SK-N-SH (cell line): ENCODE measurements at regions not wholly inside any gene's neighbourhood (a gene's known extent, or its start where the extent isn't known, plus 50 kb on each side); places are given as distances from the start of the nearest gene placed in this dataset.

ENCODE experiments used
- CTCF ChIA-PET: fragments of 300-600, 350-600 bp; formaldehyde crosslinking; extraction: SDS; loops from one replicate; lab custom pipeline; 2021; lab: Yijun Ruan, JAX
- POLR2A ChIA-PET: fragments of 350-600 bp; sonication (Branson Sonifier 250); formaldehyde crosslinking; extraction: SDS; loops from one replicate; lab custom pipeline; 2020; ENCODE audit warnings: antibody characterized with exemption, inconsistent platforms; lab: Yijun Ruan, JAX
- DNase-seq: peaks from one replicate; pipeline ENCODE4 v3.0.0; 2012
- H2AFZ ChIP-seq: fragments of 200-600 bp; sonication (generic); 2 replicates; pipeline ENCODE4 v1.8.1; 2016; ENCODE audit warnings: antibody characterized with exemption, mild to moderate bottlenecking, low read depth
- H3F3A ChIP-seq: fragments of 200-600 bp; sonication (generic); replicated peaks from 2 replicates; pipeline ENCODE3; 2016; ENCODE audit warnings: antibody characterized with exemption, mild to moderate bottlenecking; ENCODE audit not compliant: insufficient read depth
- H3K27ac ChIP-seq, 2 experiments: fragments of 200-500 bp in 1 of 2; fragments of 200-600 bp in 1 of 2; sonication (Bioruptor generic) in 1 of 2; sonication (generic), shearing (Covaris generic) in 1 of 2; 2 replicates each; pipeline versions ENCODE4 v1.5.1 to v1.6.1; 2014 to 2016; ENCODE audit warnings: low read depth in 2 of 2, inconsistent platforms in 1 of 2, low read length in 1 of 2, mild to moderate bottlenecking in 1 of 2, mixed read lengths in 1 of 2
- H3K27me3 ChIP-seq: fragments of 200-600 bp; sonication (generic), shearing (Covaris generic); 2 replicates; pipeline ENCODE4 v1.6.1; 2016; ENCODE audit warnings: mixed run types; ENCODE audit not compliant: insufficient read depth
- H3K36me3 ChIP-seq, 2 experiments: fragments of 200-500 bp in 1 of 2; fragments of 200-600 bp in 1 of 2; sonication (Bioruptor generic) in 1 of 2; sonication (generic) in 1 of 2; replicated peaks in 1 of 2; 2 replicates each; pipeline versions ENCODE3 to v1.5.1; 2014 to 2016; ENCODE audit warnings: low read length in 1 of 2, mild to moderate bottlenecking in 1 of 2; ENCODE audit not compliant: insufficient read depth in 2 of 2, control insufficient read depth in 1 of 2
- H3K4me1 ChIP-seq, 2 experiments: fragments of 200-500 bp in 1 of 2; fragments of 200-600 bp in 1 of 2; sonication (Bioruptor generic) in 1 of 2; sonication (generic), shearing (Covaris generic) in 1 of 2; 2 replicates each; pipeline versions ENCODE4 v1.5.1 to v1.6.1; 2014 to 2016; ENCODE audit warnings: low read depth in 1 of 2, low read length in 1 of 2, mixed run types in 1 of 2; ENCODE audit not compliant: insufficient read depth in 2 of 2, control insufficient read depth in 1 of 2
- H3K4me2 ChIP-seq: fragments of 200-600 bp; sonication (generic), shearing (Covaris generic); 2 replicates; pipeline ENCODE4 v1.6.1; 2017; ENCODE audit warnings: mixed run types
- H3K4me3 ChIP-seq, 2 experiments: fragments of 200-500 bp in 1 of 2; fragments of 200-600 bp in 1 of 2; sonication (Bioruptor generic) in 1 of 2; sonication (generic), shearing (Covaris generic) in 1 of 2; 2 replicates each; pipeline versions ENCODE4 v1.5.1 to v1.8.1; 2014 to 2016; ENCODE audit warnings: low read depth in 2 of 2, inconsistent platforms in 1 of 2, low read length in 1 of 2, mild to moderate bottlenecking in 1 of 2, mixed read lengths in 1 of 2, moderate library complexity in 1 of 2
- H3K79me2 ChIP-seq: fragments of 200-600 bp; sonication (generic); 2 replicates; pipeline ENCODE4 v1.8.1; 2017; ENCODE audit warnings: mild to moderate bottlenecking; ENCODE audit not compliant: insufficient read depth
- H3K9ac ChIP-seq: fragments of 200-600 bp; sonication (generic); 2 replicates; pipeline ENCODE4 v1.6.1; 2017; ENCODE audit warnings: mixed run types
- H3K9me2 ChIP-seq: fragments of 200-600 bp; sonication (generic); 2 replicates; pipeline ENCODE4 v1.6.1; 2017; ENCODE audit warnings: mixed run types
- H3K9me3 ChIP-seq: fragments of 200-600 bp; sonication (generic); 2 replicates; pipeline ENCODE4 v1.6.1; 2017; ENCODE audit warnings: mixed run types, mild to moderate bottlenecking, moderate library complexity
- H4K20me1 ChIP-seq: fragments of 200-600 bp; sonication (generic); 2 replicates; pipeline ENCODE4 v1.6.1; 2017; ENCODE audit warnings: mild to moderate bottlenecking, mixed run types; ENCODE audit not compliant: insufficient read depth
- CTCF ChIP-seq: fragments of 200-600 bp; sonication (generic); IDR thresholded peaks from 2 replicates; pipeline ENCODE4 v1.6.1; 2017; ENCODE audit warnings: antibody characterized with exemption, mild to moderate bottlenecking, moderate library complexity
- EP300 ChIP-seq, 2 experiments: IDR thresholded peaks; 2 replicates each; pipeline versions ENCODE4 v1.4.0 to v1.6.1; 2012; ENCODE audit warnings: borderline replicate concordance in 1 of 2, low read depth in 1 of 2, low read length in 1 of 2
- FOXJ3 ChIP-seq: sonication (generic); formaldehyde crosslinking; IDR thresholded peaks from 2 replicates; pipeline ENCODE4 v1.5.1; 2020; ENCODE audit warnings: mild to moderate bottlenecking, missing genetic modification reagents
- FOXM1 ChIP-seq: IDR thresholded peaks from 2 replicates; pipeline ENCODE4 v1.4.0; 2012; ENCODE audit warnings: low read depth, mild to moderate bottlenecking
- GABPA ChIP-seq: IDR thresholded peaks from 2 replicates; pipeline ENCODE4 v1.4.0; 2012; ENCODE audit warnings: low read depth, mild to moderate bottlenecking
- GATA2 ChIP-seq: sonication (generic); formaldehyde crosslinking; IDR thresholded peaks from 2 replicates; pipeline ENCODE4 v1.5.0; 2020; ENCODE audit warnings: mild to moderate bottlenecking, missing genetic modification reagents
- JUND ChIP-seq: IDR thresholded peaks from 2 replicates; pipeline ENCODE4 v1.4.0; 2012
- MXI1 ChIP-seq: IDR thresholded peaks from 2 replicates; pipeline ENCODE4 v1.6.1; 2012; ENCODE audit warnings: mild to moderate bottlenecking, low read depth, low read length, improper control_type of control experiment
- NFIC ChIP-seq: IDR thresholded peaks from 2 replicates; pipeline ENCODE4 v1.4.0; 2012; ENCODE audit warnings: borderline replicate concordance
- PBX3 ChIP-seq: IDR thresholded peaks from 2 replicates; pipeline ENCODE4; 2012
- POLR2AphosphoS5 ChIP-seq: IDR thresholded peaks from 2 replicates; pipeline ENCODE4 v1.6.1; 2012; ENCODE audit warnings: low read depth, low read length
- RAD21 ChIP-seq: IDR thresholded peaks from 2 replicates; pipeline ENCODE4 v1.6.1; 2012; ENCODE audit warnings: mild to moderate bottlenecking, low read length
- RCOR1 ChIP-seq: fragments of 150-350 bp; IDR thresholded peaks from 2 replicates; pipeline ENCODE4 v1.6.1; 2017; ENCODE audit warnings: antibody characterized with exemption, low read length
- SIN3A ChIP-seq: IDR thresholded peaks from 2 replicates; pipeline ENCODE4 v1.6.1; 2012; ENCODE audit warnings: low read depth, mild to moderate bottlenecking, low read length, moderate library complexity, borderline replicate concordance
- TAF1 ChIP-seq: IDR thresholded peaks from 2 replicates; pipeline ENCODE4 v1.6.1; 2012; ENCODE audit warnings: low read depth, mild to moderate bottlenecking, low read length, moderate library complexity, borderline replicate concordance
- USF1 ChIP-seq: IDR thresholded peaks from 2 replicates; pipeline ENCODE4 v1.4.0; 2012; ENCODE audit warnings: low read depth, borderline replicate concordance
- USF2 ChIP-seq: fragments of 150-350 bp; IDR thresholded peaks from 2 replicates; pipeline ENCODE4 v1.6.1; 2017; ENCODE audit warnings: antibody characterized with exemption, low read length, low read depth, borderline replicate concordance
- TF ChIP-seq, protein P1 (sequence below): fragments of 150-350 bp; IDR thresholded peaks from 2 replicates; pipeline ENCODE4 v1.6.1; 2016; ENCODE audit warnings: mild to moderate bottlenecking, low read depth, low read length

DNA sequence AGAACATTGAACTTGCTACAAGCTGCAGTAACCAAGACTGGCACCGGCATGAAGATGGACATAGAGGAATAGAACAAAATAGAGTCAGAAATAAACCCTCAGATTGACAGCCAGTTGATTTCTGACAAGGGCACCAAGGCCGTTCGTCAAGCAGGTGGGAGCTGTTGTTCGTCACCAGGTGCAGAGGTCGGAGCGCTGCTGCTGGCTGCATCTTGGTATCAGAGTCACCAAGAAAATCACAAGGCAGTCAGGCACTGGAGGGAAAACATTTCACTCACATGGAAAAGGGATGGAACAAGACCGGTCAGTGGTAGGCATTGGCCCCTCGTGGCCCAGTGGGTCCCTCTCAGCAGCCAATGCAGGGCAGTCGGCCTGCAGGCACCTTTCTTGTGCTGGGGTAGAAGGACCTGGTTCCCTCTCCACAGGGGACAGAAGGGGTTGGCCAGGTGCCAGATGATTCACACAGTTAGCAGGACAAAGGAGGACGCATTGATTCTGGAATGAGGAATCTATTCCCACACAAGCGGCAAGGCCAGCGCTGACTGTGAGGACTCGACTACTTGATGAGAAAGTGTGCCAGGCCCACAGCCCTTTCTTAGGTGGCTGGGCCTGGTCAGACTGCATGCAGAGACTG, 115.8 kb upstream of the FGF3 start (continued):
- TF ChIP-seq, protein P1, sequence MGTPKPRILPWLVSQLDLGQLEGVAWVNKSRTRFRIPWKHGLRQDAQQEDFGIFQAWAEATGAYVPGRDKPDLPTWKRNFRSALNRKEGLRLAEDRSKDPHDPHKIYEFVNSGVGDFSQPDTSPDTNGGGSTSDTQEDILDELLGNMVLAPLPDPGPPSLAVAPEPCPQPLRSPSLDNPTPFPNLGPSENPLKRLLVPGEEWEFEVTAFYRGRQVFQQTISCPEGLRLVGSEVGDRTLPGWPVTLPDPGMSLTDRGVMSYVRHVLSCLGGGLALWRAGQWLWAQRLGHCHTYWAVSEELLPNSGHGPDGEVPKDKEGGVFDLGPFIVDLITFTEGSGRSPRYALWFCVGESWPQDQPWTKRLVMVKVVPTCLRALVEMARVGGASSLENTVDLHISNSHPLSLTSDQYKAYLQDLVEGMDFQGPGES, result no peak
- no peak for TF ChIP-seq EP300 (IDR thresholded peaks at IDR 0.05; ENCODE audit: borderline replicate concordance in 1 of 2, low read depth in 1 of 2, low read length in 1 of 2)
- no peak for TF ChIP-seq USF2
- no peak for TF ChIP-seq RAD21
- no peak for TF ChIP-seq JUND
- TF ChIP-seq POLR2AphosphoS5, result no peak

DNA sequence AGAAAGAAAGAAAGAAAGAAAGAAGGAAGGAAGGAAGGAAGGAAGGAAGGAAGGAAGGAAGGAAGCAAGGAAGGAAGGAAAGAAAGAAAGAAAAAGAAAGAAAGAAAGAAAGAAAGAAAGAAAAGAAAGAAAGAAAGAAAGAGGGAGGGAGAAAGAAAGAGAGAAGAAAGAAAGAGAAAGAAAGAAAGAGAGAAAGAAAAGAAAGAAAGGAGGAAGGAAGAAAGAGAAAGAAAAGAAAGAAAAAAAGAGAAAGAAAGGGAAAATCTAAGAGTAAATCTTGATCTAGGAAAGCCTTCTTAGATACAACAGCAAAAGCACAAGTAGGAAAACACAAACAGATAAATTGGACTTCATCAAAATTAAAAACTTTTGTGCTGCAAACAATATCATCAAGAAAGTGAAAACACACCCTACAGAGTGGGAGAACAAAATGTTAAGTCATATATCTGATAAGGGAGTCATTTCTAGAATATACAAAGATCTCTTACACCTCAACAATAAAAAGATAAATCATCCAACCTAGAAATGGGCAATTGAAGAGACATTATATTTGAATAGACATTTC, 116.8 kb upstream of the FGF3 start:
- CTCF ChIA-PET, result interaction anchor here (1.3 kb wide), 1 partner anchor 256 kb away, joined by 3 read pairs; no protein-coding TSS in a partner anchor
- no peaks in the 10 kb centered on the region for H4K20me1 ChIP-seq
- no peak overlapping the region for H3K9ac ChIP-seq
- H3K9me3 ChIP-seq, result no peaks in the 10 kb centered on the region
- no peak overlapping the region for H3K27ac ChIP-seq
- H3K79me2 ChIP-seq, result no peaks in the 10 kb centered on the region
- POLR2A ChIA-PET, result no interaction called here
- H3K9me2 ChIP-seq, result no peaks in the 10 kb centered on the region
- peaks cover 16% of the 10 kb centered on the region; the same call in 1 of the 2 replicates for H3K27me3 ChIP-seq
- no peak overlapping the region for H3K4me3 ChIP-seq
- peaks cover 0 to 20% of the 10 kb centered on the region in 2 experiments; a peak in 1 of 4 replicates for H3K4me1 ChIP-seq
- no peak for DNase-seq
- no peaks in the 10 kb centered on the region for H3F3A ChIP-seq
- H2AFZ ChIP-seq, result no peak overlapping the region
- H3K4me2 ChIP-seq, result no peak overlapping the region
- H3K36me3 ChIP-seq, result no peaks in the 10 kb centered on the region
- TF ChIP-seq NFIC (no peak), GABPA (no peak), RCOR1 (no peak), TAF1 (no peak), USF2 (no peak), SIN3A (no peak), CTCF (no peak), JUND (no peak), MXI1 (no peak), FOXJ3 (CRISPR knock-in tag) (no peak), GATA2 (CRISPR knock-in tag) (no peak), PBX3 (no peak), USF1 (no peak), FOXM1 (no peak)
